Neuronal stem cell (in vitro differentiated cells): ENCODE measurements at regions not wholly inside any gene's neighbourhood (a gene's known extent, or its start where the extent isn't known, plus 50 kb on each side); places are given as distances from the start of the nearest gene placed in this dataset.

Experiments used
- DNase-seq: peaks from one replicate; pipeline ENCODE4 v3.0.0-alpha.2; 2013; ENCODE audit warnings: low spot score
- H2AFZ ChIP-seq: one replicate; pipeline ENCODE4 v1.6.1; 2013; ENCODE audit warnings: mild to moderate bottlenecking, low read length, inconsistent platforms
- H2AK5ac ChIP-seq: 2 replicates; pipeline ENCODE4 v1.6.1; 2013; ENCODE audit warnings: low read depth, mild to moderate bottlenecking, inconsistent platforms, low read length, moderate library complexity, mixed read lengths
- H2BK120ac ChIP-seq: 2 replicates; pipeline ENCODE4 v1.6.1; 2013; ENCODE audit warnings: low read depth, mild to moderate bottlenecking, inconsistent platforms, low read length, moderate library complexity, mixed read lengths
- H2BK12ac ChIP-seq: one replicate; pipeline ENCODE4 v1.6.1; 2013; ENCODE audit warnings: low read length, inconsistent platforms
- H2BK15ac ChIP-seq: 2 replicates; pipeline ENCODE4 v1.6.1; 2013; ENCODE audit warnings: mild to moderate bottlenecking, low read length, inconsistent platforms, mixed read lengths
- H2BK5ac ChIP-seq: one replicate; pipeline ENCODE4 v1.6.1; 2013; ENCODE audit warnings: inconsistent platforms, mild to moderate bottlenecking, low read length, moderate library complexity
- H3K14ac ChIP-seq: one replicate; pipeline ENCODE4 v1.6.1; 2013; ENCODE audit warnings: low read length, inconsistent platforms
- H3K18ac ChIP-seq: 2 replicates; pipeline ENCODE4 v1.6.1; 2013; ENCODE audit warnings: low read length, inconsistent platforms
- H3K23ac ChIP-seq: 2 replicates; pipeline ENCODE4 v1.6.1; 2013; ENCODE audit warnings: low read depth, mild to moderate bottlenecking, mixed read lengths, low read length, inconsistent platforms; ENCODE audit not compliant: poor library complexity
- H3K27ac ChIP-seq: replicated peaks from 3 replicates; pipeline ENCODE4 v1.5.1; 2013; ENCODE audit warnings: low read length, inconsistent platforms
- H3K27me3 ChIP-seq, 3 experiments: 2 replicates each; pipeline ENCODE4 v1.6.1; 2013; ENCODE audit warnings: low read length in 3 of 3, mild to moderate bottlenecking in 2 of 3, inconsistent platforms in 1 of 3, low read depth in 1 of 3, mixed read lengths in 1 of 3, moderate library complexity in 1 of 3; ENCODE audit not compliant: control insufficient read depth in 3 of 3, insufficient read depth in 3 of 3
- H3K36me3 ChIP-seq, 2 donors: replicated peaks in 1 of 2; 2 replicates each; pipeline ENCODE4 v1.6.1; 2013; ENCODE audit warnings: low read length in 2 of 2; ENCODE audit not compliant: control insufficient read depth in 2 of 2, insufficient read depth in 2 of 2
- H3K4ac ChIP-seq: 2 replicates; pipeline ENCODE4 v1.6.1; 2013; ENCODE audit warnings: inconsistent platforms, mild to moderate bottlenecking, low read length, moderate library complexity
- H3K4me1 ChIP-seq, 2 donors: 1 replicate in 1 of 2; 2 replicates in 1 of 2; pipeline ENCODE4 v1.6.1; 2013; ENCODE audit warnings: low read length in 2 of 2, low read depth in 1 of 2; ENCODE audit not compliant: control insufficient read depth in 2 of 2, insufficient read depth in 1 of 2
- H3K4me2 ChIP-seq: one replicate; pipeline ENCODE4 v1.6.1; 2013; ENCODE audit warnings: mild to moderate bottlenecking, low read length, inconsistent platforms; ENCODE audit not compliant: insufficient read depth, poor library complexity, severe bottlenecking
- H3K4me3 ChIP-seq, 2 donors: 2 replicates each; pipeline ENCODE4 v1.5.1; 2013; ENCODE audit warnings: low read length in 2 of 2, mild to moderate bottlenecking in 2 of 2, inconsistent platforms in 1 of 2, moderate library complexity in 1 of 2
- H3K79me1 ChIP-seq: one replicate; pipeline ENCODE4 v1.6.1; 2013; ENCODE audit warnings: low read depth, mild to moderate bottlenecking, inconsistent platforms, low read length, moderate library complexity
- H3K9ac ChIP-seq: one replicate; pipeline ENCODE4 v1.6.1; 2013; ENCODE audit warnings: mild to moderate bottlenecking, low read depth, low read length, inconsistent platforms; ENCODE audit not compliant: poor library complexity
- H3K9me3 ChIP-seq, 2 donors: replicated peaks in 1 of 2; 2 replicates each; pipeline versions ENCODE3 to v1.6.1; 2013; ENCODE audit warnings: low read length in 2 of 2, mild to moderate bottlenecking in 2 of 2, inconsistent platforms in 1 of 2, low read depth in 1 of 2, mixed read lengths in 1 of 2, moderate library complexity in 1 of 2; ENCODE audit not compliant: control insufficient read depth in 2 of 2, insufficient read depth in 1 of 2
- H4K8ac ChIP-seq: one replicate; pipeline ENCODE4 v1.6.1; 2013; ENCODE audit warnings: low read depth, mild to moderate bottlenecking, inconsistent platforms, low read length, moderate library complexity
- H4K91ac ChIP-seq: one replicate; pipeline ENCODE4 v1.6.1; 2013; ENCODE audit warnings: low read length, low read depth, mild to moderate bottlenecking, inconsistent platforms; ENCODE audit not compliant: poor library complexity
- WGBS, 2 donors: extraction: QIAGEN DNeasy Blood & Tissue Kit; methylation state at CpG; one replicate each; pipeline ENCODE4 v1.1.7; 2013; ENCODE audit warnings: missing lambda C conversion rate in 2 of 2, mixed read lengths in 1 of 2; ENCODE audit not compliant: insufficient read length in 2 of 2, insufficient replicate concordance in 1 of 2; ENCODE audit errors: extremely low coverage in 2 of 2; 5-methylcytosine and 5-hydroxymethylcytosine counted together

- Histone ChIP-seq H2AK5ac (no peak overlapping the region), H3K4ac (no peak overlapping the region), H3K9me3 (no peaks in the 10 kb centered on the region), H3K4me3 (no peak overlapping the region), H3K18ac (no peak overlapping the region), H3K4me1 (peaks cover 3% of the 10 kb centered on the region in 2 donors), H2BK15ac (no peak overlapping the region), H3K36me3 (no peaks in the 10 kb centered on the region), H3K23ac (no peak overlapping the region), H3K27ac (no peak overlapping the region), H3K27me3 (no peaks in the 10 kb centered on the region), H2BK5ac (no peak overlapping the region), H2AFZ (no peak overlapping the region), H2BK120ac (no peak overlapping the region), H4K8ac (no peak overlapping the region), H4K91ac (no peak overlapping the region), H3K79me1 (no peaks in the 10 kb centered on the region), H2BK12ac (no peak overlapping the region), H3K14ac (no peak overlapping the region), H3K4me2 (no peak overlapping the region), H3K9ac (no peak overlapping the region)
- DNase-seq: no peak
- whole genome bisulfite sequencing, 2 donors: no CpG with 5 or more reads among the region's 4 CpGs
Observed at GRCh38 chr6:56346958-56347357, 99.6 kb upstream of the COL21A1 start.

- no peak overlapping the region for H3K4ac ChIP-seq
- H3K27me3 ChIP-seq: no peaks in the 10 kb centered on the region
- no peak for DNase-seq
- H3K36me3 ChIP-seq: no peaks in the 10 kb centered on the region
- no peak overlapping the region for H4K91ac ChIP-seq
- H3K27ac ChIP-seq: no peak overlapping the region
- H3K4me2 ChIP-seq: no peak overlapping the region
- H3K23ac ChIP-seq: no peak overlapping the region
- H2BK5ac ChIP-seq: no peak overlapping the region
- no peak overlapping the region for H2BK12ac ChIP-seq
- no peak overlapping the region for H3K9ac ChIP-seq
- no peaks in the 10 kb centered on the region for H3K9me3 ChIP-seq
- H3K4me3 ChIP-seq: no peak overlapping the region
- H4K8ac ChIP-seq: no peak overlapping the region
- no CpG with 5 or more reads among the region's 6 CpGs for WGBS, 2 donors
- no peak overlapping the region for H2AFZ ChIP-seq
- H2BK120ac ChIP-seq: no peak overlapping the region
- no peak overlapping the region for H2BK15ac ChIP-seq
- peaks cover 3% of the 10 kb centered on the region in 2 donors for H3K4me1 ChIP-seq
- H3K14ac ChIP-seq: no peak overlapping the region
- H2AK5ac ChIP-seq: no peak overlapping the region
- H3K79me1 ChIP-seq: no peaks in the 10 kb centered on the region
- no peak overlapping the region for H3K18ac ChIP-seq
Observed at GRCh38 chr6:56345376-56345995, 98.1 kb upstream of the COL21A1 start.

- Histone ChIP-seq H2BK12ac (no peak overlapping the region), H3K27ac (no peak overlapping the region), H3K27me3 (peaks cover 0 to 3% (median 0%) of the 10 kb centered on the region in 3 experiments), H3K4me2 (no peak overlapping the region), H2BK15ac (no peak overlapping the region), H2BK120ac (no peak overlapping the region), H3K36me3 (no peaks in the 10 kb centered on the region), H3K9me3 (no peaks in the 10 kb centered on the region), H3K4me1 (peaks cover under 1 to 3% of the 10 kb centered on the region in 2 donors), H3K9ac (no peak overlapping the region), H3K4ac (no peak overlapping the region), H2AFZ (no peak overlapping the region), H4K8ac (no peak overlapping the region), H3K23ac (no peak overlapping the region), H2AK5ac (no peak overlapping the region), H4K91ac (no peak overlapping the region), H3K18ac (no peak overlapping the region), H3K79me1 (no peaks in the 10 kb centered on the region), H3K14ac (no peak overlapping the region), H3K4me3 (no peak overlapping the region), H2BK5ac (no peak overlapping the region)
- DNase-seq: no peak
- WGBS, 2 donors: no CpG with 5 or more reads among the region's 2 CpGs
Observed at GRCh38 chr6:56343295-56343694, 95.9 kb upstream of the COL21A1 start.

GRCh38 chr6:56339524-56339923 is 92.1 kb upstream of the COL21A1 start:
- DNase-seq: no peak
- no peak overlapping the region for H3K14ac ChIP-seq
- no peak overlapping the region for H2AK5ac ChIP-seq
- no peak overlapping the region for H4K8ac ChIP-seq
- H3K4ac ChIP-seq: no peak overlapping the region
- H3K9me3 ChIP-seq: no peaks in the 10 kb centered on the region
- no peak overlapping the region for H3K4me2 ChIP-seq
- H3K36me3 ChIP-seq: no peaks in the 10 kb centered on the region
- no peaks in the 10 kb centered on the region for H3K79me1 ChIP-seq
- H3K9ac ChIP-seq: no peak overlapping the region
- H3K27ac ChIP-seq: no peak overlapping the region
- no peak overlapping the region for H2BK120ac ChIP-seq
- no peak overlapping the region for H3K23ac ChIP-seq
- no peak overlapping the region for H2BK12ac ChIP-seq
- H2AFZ ChIP-seq: no peak overlapping the region
- no peaks in the 10 kb centered on the region for H3K4me1 ChIP-seq
- H3K27me3 ChIP-seq: peaks cover 0 to 3% (median 0%) of the 10 kb centered on the region in 3 experiments
- H2BK15ac ChIP-seq: no peak overlapping the region
- H3K18ac ChIP-seq: no peak overlapping the region
- H2BK5ac ChIP-seq: no peak overlapping the region
- H3K4me3 ChIP-seq: no peak overlapping the region
- no CpG with 5 or more reads among the region's 3 CpGs for WGBS, 2 donors
- no peak overlapping the region for H4K91ac ChIP-seq
